ENCODE measurements at regions not wholly inside any gene's neighbourhood (a gene's known extent, or its start where the extent isn't known, plus 50 kb on each side); places are given as distances from the start of the nearest gene placed in this dataset.
"Not testable (repeated sequence)": the region's sequence is repeated elsewhere in the genome, so short reads cannot be mapped to it uniquely, and the experiment has no call there.

DNA sequence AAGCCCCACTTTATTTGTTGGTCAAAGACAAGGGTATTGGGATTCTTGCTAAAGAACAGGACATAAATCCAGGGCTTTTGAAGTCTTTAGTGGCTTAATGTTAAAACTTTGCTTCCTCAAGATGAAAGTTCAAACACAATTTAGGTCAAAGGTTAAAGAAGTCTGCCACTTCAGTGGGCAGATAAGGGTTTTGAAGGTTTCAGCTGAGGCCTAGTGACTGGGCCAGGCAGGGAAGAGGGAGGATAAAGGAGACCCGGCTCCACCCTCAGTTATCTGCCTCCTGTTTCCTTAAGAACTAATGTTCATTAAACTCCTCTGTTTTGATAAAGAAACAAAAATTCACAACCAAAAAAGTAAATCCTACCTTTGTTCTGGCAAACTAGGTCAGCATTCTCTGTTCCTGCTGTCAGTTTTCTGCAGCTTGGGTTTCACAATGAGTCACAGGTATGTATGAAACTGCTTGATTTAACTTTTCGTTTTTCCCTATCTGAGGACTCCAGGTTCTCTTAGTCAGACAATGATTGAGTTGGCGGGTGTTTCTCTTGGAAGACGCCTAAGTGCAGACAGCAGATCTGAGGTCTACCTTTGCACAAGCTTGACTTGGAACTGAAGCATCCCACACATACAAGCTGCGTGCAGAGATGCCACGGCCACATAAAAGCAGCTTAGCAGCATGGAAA is 208.3 kb downstream of the EXOC5 start:
- peak; percentile 10 for DNase-seq

DNA sequence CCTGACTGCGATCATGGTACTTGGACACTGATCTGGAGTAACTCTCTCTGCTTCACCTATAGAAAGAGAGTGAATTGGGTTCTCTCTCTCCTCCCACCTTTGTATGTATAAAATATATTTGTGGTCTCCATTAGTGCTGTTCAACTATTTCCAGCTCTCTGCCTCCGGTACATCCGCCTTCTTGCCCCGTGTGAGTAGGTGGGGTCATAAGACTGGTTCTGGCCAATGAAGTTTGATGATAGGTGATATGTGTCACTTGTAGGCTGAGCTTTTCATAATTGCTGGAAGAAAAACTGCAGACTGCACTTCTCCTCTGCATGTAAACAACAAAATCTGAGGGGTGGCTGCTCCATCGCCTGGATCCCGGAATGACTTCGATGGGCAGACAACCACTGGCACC is 210.4 kb downstream of the EXOC5 start:
- no peak for DNase-seq

DNA sequence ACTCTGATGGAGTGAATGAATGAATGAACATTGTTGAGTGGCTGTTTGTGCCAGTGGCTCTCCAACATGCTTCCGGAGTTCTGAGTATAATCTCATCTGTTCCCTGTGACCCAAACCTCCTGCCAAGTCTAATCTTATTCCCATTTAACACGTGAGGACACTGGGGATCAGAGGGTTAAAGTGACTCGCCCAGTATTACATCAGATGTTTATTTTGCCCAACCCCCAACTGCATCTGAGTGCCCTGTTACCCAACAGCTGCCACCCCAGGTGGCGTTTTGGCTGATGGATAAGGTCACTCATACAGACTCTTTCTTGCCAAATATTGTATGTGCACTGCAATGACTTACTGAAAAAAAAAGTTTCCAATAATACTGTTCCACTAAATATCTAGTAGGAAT is 210.9 kb downstream of the EXOC5 start:
- peak; percentile 21 for DNase-seq

DNA sequence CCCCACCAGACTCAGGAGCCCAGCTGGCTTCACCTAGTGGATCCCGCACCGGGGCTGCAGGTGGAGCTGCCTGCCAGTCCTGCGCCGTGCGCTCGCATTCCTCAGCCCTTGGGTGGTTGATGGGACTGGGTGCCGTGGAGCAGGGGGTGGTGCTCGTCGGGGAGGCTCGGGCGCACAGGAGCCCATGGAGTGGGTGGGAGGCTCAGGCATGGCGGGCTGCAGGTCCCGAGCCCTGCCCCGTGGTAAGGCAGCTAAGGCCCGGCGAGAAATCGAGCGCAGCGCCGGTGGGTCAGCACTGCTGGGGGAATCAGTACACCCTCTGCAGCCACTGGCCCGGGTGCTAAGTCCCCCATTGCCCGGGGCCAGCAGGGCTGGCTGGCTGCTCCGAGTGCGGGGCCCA is 212.2 kb downstream of the EXOC5 start:
- not testable (repeated sequence) for DNase-seq

DNA sequence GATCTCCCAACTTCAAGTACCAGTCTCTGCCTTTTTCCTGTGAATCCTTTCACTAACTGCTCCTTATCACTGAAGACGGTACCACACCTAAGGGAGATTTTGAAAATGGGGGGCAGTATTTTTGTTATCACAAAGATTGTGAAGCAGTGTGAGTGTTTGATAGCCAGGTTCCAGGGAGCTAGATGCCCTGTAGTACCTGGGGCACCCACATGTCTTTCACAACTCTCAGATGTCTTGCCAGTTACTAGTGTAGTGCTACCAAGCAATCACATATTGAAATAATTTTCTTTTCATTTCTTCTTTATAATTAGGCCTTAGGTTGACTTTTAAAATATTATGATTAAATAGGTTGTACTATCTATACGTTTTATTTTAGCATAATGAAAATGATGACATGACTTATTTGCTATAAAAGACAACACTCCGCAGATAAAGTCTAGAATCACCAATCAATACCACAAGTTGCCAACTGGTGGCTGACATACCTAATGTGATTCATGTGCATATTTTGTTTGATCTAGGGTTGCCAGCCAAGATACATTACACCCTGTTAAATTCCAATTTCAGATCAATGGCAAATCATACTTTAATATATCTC is 215.9 kb downstream of the EXOC5 start:
- DNase-seq = no peak

DNA sequence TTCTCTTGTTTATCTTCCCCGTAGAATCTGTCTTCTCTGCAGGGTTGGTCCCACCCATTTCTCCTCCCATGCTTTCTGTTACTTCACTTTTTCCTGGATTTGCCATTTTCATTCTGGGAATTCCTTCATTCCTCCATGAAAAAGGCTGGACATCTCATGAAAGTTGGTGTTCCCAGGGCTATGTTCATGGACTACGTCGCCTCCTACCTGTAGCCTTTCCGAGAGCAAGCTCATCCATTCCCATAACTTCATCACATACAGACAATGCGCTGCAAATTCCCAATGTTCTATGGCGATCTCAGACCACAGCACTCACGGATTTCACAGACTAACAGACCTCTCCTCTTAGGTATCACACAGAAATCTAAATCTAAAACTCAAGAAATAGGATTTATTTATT is 217.1 kb downstream of the EXOC5 start:
- DNase-seq = no peak

DNA sequence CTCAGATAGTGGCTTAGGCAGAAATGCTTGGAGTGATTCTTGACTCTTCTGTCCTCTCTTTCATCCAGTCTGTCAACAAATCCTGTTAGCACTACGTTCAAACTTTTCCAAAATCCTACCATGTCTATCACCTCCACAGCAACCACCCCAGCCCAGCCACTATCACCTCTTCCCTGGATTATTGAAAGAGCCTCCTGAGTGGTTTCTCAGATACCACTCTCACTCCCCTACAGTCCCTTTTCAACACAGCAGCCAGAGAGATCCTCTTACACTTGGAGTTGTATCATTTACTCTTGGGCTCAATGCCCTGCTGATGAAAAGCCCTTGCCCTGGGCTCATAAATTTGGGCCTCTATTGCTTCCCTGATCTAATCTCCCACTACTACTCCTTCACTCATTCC is 218.9 kb downstream of the EXOC5 start:
- no peak for DNase-seq

DNA sequence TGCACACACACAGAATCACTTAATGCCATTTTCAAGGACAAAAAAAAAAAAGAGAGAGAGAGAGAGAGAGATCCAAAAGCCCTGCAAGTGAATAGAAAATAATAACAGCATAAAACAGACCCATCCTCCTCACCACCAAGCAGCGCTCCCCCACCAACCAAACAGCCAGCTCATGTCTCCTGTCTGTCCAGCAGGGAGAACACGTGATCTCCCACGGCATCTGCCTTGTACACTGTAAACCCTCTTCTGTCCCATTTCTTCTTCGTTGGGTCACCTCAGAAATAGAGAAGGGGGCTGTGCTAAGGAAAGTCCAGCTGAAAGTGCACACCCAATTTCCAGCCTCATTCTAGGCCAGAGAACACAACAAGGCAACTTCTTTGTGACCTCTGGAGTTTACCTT is 222.5 kb downstream of the EXOC5 start:
- DNase-seq = no peak

DNA sequence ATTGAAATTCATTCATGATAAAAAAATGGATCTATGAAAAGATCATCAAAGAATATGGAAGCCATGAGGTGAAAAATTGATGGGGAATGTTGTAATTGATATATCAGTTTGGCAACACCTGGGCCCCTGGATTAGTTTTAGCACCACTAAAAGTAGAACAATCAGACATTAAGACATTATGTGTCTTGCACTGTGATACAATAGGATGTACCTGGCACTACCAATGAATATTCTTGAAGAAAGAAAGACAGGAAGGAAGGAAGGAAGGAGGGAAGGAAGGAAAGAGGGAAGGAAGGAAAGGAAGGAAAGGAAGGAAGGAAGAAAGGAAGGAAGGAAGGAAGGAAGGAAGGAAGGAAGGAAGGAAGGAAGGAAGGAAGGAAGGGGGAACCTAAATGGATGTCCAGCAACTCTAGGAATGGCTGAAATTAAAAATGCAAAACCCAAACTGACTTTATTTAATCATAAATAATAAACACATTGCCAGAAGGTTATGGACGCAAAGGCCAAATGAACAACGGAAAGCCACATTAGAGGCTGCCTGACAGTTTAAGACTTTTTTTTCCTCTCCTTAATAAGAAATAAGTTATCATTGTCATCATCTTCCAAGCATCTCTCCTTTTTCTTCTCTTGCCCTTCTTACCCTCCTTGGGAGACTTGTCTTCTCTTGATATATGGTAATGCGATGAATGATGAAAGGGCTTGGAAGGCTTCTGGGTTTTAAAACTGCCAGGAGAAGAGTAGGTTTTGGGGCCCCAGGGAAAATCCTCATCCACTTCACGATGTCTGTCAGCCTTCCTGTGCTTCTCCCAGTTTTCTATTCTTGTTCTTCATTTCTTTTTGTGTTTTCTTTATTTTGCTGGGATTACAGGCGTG is 224.4 kb downstream of the EXOC5 start:
- not testable (repeated sequence) for DNase-seq

DNA sequence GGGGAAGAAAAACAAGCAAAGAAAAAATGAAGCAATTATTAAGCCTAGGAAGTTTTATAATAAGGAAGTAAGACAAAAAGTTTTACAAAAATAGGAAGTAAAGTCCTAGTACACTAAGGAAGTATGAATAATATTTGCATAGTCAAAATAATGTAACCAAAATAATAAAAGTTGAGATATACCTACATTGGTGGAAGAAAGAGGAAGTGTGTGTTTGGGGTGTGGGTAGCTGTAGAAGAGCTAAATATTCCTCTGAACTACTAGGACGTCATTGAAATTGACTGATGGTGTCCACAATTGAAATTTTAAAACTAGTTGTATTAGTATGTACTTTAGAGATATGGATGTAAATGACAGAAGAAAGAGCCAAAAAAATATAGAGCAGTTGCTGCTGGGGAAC is 228.4 kb upstream of the OTX2 start:
- no peak for DNase-seq

DNA sequence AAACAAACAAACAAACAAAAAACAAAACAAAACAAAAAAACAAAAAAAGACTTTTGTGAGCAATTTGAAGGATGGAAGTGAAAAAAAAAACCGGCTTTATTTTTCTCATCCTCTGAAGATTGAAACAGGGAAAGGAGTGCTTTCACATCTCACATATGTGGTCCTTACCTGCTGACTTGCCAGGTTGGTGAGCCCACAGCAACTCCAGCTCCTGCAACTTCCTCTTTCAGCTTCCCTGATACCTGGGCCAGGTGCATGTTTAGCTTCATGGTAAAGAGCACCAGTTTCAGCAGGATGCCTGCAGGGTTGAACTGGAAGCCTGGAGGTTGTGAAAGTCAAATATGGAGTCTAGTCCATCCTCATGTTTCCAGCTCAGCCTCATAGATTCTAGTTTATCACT is 221.2 kb upstream of the OTX2 start:
- no peak for DNase-seq

DNA sequence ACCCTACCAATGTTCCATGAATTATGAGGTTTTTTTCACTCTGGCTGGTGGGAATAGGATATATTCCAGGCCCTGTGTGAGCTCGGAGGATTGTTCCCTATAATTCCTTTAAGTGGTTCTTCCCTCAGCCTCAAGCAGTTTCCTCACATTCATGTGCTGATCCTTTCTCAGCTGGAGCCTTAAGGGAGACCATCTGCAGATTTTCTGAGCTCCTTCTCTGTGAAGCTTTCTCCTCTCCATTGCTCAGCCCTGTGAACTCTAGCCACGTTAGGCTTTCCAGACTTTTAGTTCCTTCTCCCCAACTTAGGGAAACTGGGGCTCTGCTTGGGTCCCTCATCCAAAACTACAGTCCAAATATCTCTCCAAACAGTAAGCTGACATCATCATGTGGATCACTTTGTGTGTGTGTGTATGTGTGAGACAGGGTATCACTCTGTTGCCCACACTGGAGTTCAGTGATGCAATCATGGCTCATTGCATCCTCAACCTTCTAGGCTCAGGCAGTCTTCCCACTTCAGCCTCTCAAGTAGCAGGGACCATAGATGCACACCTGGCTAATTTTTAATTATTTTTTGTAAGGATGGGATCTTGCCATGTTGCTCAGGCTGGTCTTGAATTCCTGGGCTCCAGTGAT is 219.5 kb upstream of the OTX2 start:
- DNase-seq = no peak

DNA sequence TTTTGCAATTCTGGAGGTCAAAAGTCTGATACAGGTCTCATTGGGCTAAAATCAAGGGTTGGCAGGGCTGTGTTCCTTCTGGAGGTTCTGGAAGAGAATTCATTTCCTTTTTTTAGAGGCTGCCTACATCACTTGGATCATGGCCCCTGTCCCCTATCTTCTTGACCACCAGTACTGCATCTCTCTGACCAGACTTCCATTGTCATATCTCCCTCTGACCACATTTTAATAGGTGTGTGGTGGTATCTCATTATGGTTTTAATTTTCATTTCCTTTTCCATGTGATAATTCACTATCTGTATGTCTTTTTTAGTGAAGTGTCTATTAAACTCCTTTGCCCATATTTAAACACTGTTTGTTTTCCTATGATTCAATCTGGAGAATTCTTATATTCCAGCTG is 215.2 kb upstream of the OTX2 start:
- DNase-seq = no peak

DNA sequence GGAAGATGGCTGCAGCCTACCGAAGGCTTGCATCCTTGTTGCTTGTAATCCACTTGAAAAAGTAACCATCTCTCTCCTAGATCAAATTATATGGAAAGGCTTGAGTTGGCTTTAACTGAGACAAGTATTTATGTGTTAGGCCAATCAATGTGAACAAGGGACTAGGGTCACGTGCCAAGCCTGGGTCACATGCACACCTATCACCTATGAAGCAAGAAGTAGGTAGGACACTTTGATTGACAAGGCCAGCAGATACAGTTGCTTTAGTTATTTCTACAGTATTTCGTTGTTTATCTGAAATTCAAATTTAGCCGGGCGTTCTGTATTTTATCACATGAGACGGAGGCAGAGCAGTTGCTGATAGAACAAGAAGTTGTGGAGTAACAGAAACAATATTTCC is 212.3 kb upstream of the OTX2 start:
- DNase-seq = no peak

DNA sequence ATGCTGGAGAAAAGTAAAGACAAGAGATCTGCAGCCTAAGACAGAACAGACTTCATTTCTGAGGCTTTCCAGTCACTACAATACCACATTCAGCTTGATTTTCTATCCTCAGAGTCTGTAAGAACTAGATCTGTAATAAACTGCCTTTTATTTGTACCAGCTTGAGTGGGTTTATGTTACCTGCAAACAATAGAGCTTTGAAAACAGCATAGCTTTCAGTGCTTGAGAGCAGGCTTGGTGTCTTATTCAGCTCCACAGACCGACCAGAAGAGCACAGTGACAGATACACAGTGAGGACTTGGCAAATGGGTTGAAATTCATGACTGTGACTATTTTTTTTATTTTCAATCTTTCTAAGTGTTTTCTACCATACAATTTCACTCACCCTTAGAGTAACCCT is 207.8 kb upstream of the OTX2 start:
- DNase-seq = no peak

DNA sequence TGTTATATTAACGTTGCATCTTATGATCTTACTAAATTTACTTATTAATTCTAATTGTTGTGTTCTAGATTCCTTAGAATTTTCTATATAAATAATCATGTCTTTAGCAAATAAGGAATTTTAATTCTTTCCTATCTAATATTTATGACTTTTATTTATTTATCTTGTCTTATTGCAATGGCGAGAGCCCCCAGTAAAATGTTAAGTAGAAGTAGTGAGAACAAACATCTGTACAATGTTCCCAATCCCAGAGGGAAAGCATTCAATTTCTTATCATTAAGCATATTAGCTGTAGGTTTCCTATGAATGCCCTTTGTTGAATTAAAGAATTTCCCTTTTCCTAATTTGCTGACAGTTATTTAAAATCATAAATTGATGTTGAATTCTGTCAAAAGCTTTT is 203.7 kb upstream of the OTX2 start:
- no peak for DNase-seq

DNA sequence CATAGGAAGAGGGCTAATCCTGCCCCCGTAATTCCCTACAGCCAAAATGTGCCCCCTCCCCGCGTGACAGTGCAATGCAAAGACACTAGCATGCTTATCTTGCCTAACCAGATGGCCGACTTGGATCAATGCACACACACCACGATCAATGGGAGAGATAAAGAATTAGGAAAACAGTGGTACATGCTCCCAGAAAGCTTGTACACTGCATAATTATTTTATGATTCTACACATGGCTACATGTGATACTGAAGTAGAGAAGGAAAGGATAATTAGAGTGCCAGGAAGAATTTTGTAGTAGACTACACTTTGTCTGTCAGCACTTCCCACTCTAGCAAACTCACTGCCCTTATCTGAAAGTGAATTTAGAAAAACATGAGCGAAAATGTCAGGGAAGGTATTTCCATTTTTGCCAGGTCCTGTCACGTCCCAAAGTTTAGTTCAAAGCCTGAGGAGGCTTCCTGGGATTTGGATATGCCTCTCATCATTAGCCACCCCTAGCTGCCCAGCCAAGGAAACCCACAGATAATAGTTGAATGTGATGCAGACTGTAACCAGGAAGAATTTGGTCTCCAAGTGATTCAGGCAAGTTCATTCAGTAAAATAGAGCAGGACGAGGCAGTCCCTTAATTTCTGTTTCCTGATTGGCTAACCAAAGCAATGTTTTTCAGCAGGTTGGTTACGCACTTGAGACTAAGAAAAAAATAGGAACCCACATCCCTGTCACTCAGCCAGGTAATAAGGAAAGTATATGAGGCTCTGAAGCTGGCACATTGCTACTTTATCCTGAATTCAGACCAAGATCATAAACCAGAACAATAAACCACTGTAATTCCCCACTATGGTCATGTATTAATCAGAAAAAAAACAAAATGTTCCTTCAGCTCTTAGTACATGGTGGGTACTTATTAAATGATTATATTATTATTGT is 199.6 kb upstream of the OTX2 start:
- no peak for DNase-seq

DNA sequence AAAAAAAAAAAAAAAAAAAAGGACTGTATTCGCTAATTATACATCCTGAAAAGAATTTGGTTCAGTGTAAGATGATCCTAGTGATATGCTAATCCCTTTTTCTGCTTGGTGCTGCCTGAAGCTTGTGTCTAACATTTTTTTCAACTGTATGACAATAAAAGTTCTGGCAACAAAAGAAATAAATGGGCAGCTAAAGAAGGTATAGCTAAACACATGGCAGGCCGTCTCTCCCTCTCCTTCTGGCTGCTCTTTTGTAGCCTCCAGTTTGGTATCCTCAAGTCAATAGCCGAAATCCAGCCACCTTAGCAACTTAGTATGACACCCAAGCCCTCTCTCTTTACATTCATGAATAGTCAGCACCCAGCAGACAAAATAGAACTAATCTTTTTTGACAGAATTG is 198.3 kb upstream of the OTX2 start:
- DNase-seq = no peak

DNA sequence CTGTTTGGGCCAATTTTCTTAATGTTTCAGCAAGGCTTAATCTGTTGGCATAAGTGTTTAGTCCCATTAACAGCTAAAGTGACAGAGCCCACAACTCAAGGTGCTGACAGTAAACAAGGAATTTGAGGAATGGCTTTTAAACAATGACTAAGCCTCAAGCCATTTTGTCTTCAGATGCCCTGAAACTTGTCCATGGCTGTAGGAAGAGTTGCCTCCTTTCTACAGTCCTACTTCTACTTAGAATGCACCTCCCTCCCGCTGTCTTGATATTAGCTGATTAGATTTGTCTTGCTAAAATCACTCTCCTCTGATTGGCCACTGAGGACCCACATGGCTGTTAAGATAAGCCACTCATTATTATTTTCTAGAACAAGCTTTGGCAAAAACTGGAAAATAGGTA is 188.4 kb upstream of the OTX2 start:
- DNase-seq = no peak

DNA sequence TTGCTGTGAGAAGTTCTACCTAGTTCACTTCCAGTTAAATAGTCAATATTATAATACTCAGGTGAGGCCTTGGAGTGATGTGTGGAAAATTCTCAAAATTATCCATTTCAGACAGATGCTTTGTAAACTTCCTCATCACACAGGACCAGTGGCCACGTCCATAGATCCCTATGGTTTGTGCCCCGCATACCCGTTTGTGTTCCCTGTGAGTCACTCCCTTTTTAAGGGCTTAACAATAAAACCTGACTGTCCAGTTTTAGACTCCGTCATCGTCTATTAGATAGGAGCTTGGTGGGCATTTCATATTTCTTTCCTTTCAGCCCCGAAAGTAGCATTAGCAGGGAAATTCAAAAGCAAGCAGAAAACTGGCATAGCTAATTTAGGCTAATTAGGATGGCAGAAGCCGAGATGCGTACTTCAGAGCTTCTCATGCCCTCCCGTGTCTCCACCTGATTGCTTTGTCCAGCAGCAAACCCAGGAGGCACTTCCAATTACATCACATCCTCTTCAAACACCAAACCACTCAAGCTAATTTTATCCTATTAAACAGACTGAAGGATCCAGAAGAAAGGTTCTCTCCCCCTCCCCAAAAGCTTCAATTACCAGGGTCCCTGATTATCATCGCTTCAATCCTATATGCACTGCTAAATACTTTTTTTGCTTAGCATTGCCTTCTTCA is 186.6 kb upstream of the OTX2 start:
- no peak for DNase-seq

DNA sequence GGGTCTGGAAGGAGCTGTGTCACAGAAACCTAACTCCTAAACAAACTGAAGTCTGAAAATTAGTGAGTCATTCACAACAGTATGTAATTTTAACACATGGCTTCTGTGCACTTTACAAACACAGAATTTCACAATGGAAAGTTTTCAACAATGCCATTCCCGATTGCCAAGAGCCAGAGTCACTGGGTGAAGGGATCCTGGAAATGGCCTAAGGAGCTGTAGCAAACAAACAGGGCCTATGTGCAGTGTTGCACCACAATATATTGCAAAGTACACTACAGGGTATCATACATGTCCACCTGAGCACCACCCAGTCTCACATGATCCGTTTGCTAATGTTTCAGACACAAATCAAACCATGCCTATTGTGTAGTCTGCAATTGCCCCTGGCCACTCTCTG is 184.7 kb upstream of the OTX2 start:
- DNase-seq = no peak

Measured in hindlimb muscle (tissue), 1 donor.